ENCODE measurements at regions not wholly inside any gene's neighbourhood (a gene's known extent, or its start where the extent isn't known, plus 50 kb on each side); places are given as distances from the start of the nearest gene placed in this dataset.

DNA sequence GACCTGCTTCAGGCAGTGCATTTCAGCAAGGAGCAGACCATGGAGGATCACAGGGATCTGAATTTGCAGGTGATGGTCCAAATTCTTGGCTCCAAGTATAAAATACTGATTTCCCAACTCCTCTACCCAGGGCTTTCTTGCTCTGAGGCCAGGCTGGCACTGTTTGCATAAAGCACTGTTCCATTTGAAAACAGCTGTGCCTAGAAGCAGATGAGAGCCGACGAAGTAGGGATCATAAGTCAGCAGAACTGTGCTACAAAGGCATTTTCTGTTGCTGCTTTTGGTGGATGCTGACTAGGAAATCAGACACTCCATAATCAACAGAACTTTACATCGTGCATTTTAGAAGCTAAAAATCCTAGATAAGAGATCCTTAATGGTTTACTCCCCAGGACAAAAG, 126.4 kb downstream of the MAT2B start:
- H3K9me3 ChIP-seq (ENCODE audit: control insufficient read depth in 2 of 3, low read length in 3 of 3), result no peaks in the 10 kb centered on the region
- ChIA-PET POLR2A (no interaction called here), CTCF (no interaction called here)
- no peaks in the 10 kb centered on the region for H3K36me3 Mint-ChIP-seq
- intact Hi-C loops (cut with micrococcal nuclease), result no loop called here
- no peak overlapping the region for H3K4me3 ChIP-seq (ENCODE audit: low read length)
- no peaks in the 10 kb centered on the region for H3K4me1 ChIP-seq (ENCODE audit: control insufficient read depth in 2 of 2, insufficient read depth in 2 of 2, low read length in 2 of 2)
- ATAC-seq, result no peak
- H3K9me3 Mint-ChIP-seq, result peaks cover 0 to 5% (median 0%) of the 10 kb centered on the region in 11 donors
- H3K27me3 ChIP-seq (ENCODE audit: control insufficient read depth in 2 of 2, insufficient read depth in 2 of 2, low read length in 2 of 2), result no peaks in the 10 kb centered on the region
- H3K27ac ChIP-seq (ENCODE audit: low read depth, low read length), result no peak overlapping the region
- no peak overlapping the region for H3K4me3 Mint-ChIP-seq
- H3K27ac Mint-ChIP-seq, result no peak overlapping the region
- DNase-seq, result no peak
- H3K36me3 ChIP-seq (ENCODE audit: control insufficient read depth in 2 of 3, insufficient read depth in 3 of 3, low read length in 3 of 3), result no peaks in the 10 kb centered on the region
- peaks cover 0 to 11% (median 0%) of the 10 kb centered on the region in 5 donors for H3K27me3 Mint-ChIP-seq
- H3K4me1 Mint-ChIP-seq, result no peaks in the 10 kb centered on the region

DNA sequence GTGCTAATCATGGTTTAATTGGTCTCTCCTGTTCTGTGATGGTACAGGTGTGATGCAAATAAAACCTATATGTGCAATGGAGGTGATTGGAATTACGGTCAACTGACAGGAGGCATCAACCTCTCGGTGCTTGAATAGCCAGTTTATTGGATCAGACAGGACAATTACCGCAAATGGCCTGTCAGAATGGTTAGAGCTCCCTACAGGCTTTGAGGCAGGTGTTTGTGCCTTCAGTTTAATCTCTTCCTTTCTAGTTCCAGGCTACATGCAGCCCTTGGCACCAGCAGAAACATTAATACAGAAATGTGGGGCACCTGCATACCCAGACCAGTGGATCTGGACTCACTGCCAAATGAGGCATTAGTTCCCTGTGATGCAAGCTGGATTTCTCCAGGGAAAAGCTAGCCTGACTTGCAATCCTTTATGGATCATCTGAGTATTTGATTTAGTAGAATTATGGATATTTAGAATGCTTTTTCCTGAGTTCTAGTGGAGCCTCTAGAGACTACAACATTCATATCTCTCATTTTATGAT, 128.6 kb downstream of the MAT2B start:
- DNase-seq, result no peak
- intact Hi-C loops (cut with micrococcal nuclease), result no loop called here
- no peak overlapping the region for H3K27ac ChIP-seq (ENCODE audit: low read depth, low read length)
- H3K9me3 ChIP-seq (ENCODE audit: control insufficient read depth in 2 of 3, low read length in 3 of 3), result no peaks in the 10 kb centered on the region
- H3K36me3 ChIP-seq (ENCODE audit: control insufficient read depth in 2 of 3, insufficient read depth in 3 of 3, low read length in 3 of 3), result no peaks in the 10 kb centered on the region
- Mint-ChIP-seq H3K27ac (no peak overlapping the region), H3K4me3 (no peak overlapping the region), H3K27me3 (peaks cover 0 to 11% (median 6%) of the 10 kb centered on the region in 5 donors), H3K36me3 (no peaks in the 10 kb centered on the region), H3K4me1 (no peaks in the 10 kb centered on the region), H3K9me3 (peaks cover 0 to 8% (median 2%) of the 10 kb centered on the region in 11 donors)
- H3K4me3 ChIP-seq (ENCODE audit: low read length), result no peak overlapping the region
- H3K4me1 ChIP-seq (ENCODE audit: control insufficient read depth in 2 of 2, insufficient read depth in 2 of 2, low read length in 2 of 2), result no peaks in the 10 kb centered on the region
- ChIA-PET CTCF (no interaction called here), POLR2A (no interaction called here)
- H3K27me3 ChIP-seq (ENCODE audit: control insufficient read depth in 2 of 2, insufficient read depth in 2 of 2, low read length in 2 of 2), result no peaks in the 10 kb centered on the region
- ATAC-seq, result no peak

DNA sequence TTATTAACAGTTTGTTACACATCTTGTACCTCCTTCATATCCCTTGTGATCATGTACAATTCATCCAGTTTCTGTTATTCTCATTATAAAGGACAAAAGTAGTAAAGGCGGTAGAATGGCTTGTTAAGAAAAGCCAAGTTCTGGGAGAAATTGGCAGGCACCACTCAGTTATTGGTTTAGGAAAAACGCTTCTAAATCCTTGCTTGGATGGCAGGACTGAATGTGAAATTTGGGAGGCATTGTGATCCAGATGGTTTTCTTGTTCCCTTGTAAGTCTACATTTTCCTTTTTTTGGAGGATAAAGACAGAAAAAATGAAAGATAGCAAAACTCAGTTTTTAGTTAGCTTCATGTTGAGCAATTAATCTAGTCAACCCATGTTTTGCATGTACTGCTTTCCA, 130.2 kb downstream of the MAT2B start:
- no peak for ATAC-seq
- intact Hi-C loops (cut with micrococcal nuclease), result no loop called here
- Mint-ChIP-seq H3K9me3 (peaks cover 0 to 8% (median 2%) of the 10 kb centered on the region in 11 donors), H3K4me1 (no peaks in the 10 kb centered on the region), H3K36me3 (no peaks in the 10 kb centered on the region), H3K27me3 (peaks cover 0 to 11% (median 6%) of the 10 kb centered on the region in 5 donors), H3K4me3 (no peak overlapping the region), H3K27ac (no peak overlapping the region)
- DNase-seq, result no peak
- Histone ChIP-seq H3K9me3 (ENCODE audit: control insufficient read depth in 2 of 3, low read length in 3 of 3) (no peaks in the 10 kb centered on the region), H3K4me3 (ENCODE audit: low read length) (no peak overlapping the region), H3K36me3 (ENCODE audit: control insufficient read depth in 2 of 3, insufficient read depth in 3 of 3, low read length in 3 of 3) (no peaks in the 10 kb centered on the region), H3K27me3 (ENCODE audit: control insufficient read depth in 2 of 2, insufficient read depth in 2 of 2, low read length in 2 of 2) (no peaks in the 10 kb centered on the region), H3K4me1 (ENCODE audit: control insufficient read depth in 2 of 2, insufficient read depth in 2 of 2, low read length in 2 of 2) (no peaks in the 10 kb centered on the region), H3K27ac (ENCODE audit: low read depth, low read length) (no peak overlapping the region)
- CTCF ChIA-PET, result no interaction called here
- POLR2A ChIA-PET, result no interaction called here

DNA sequence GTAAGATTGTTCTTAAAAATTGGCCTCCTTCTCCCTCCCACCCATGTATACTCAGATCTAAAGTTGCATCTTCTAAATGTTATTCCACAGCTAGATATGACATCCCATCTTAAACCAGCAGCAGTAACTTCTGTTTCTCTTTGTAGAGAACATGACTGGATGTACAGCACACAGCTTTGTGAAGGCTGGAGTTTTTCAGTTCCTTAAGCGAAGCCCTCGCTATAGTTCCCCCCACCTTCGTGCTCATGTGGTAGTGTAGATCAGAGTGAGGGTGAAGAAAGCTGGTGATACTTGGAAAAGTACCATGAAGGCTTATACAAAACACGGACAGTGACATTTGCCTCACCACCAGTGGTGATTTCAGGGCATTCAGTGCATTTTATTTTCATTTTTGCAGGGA, 137.5 kb downstream of the MAT2B start:
- Mint-ChIP-seq H3K9me3 (peaks cover 0 to 2% (median under 1%) of the 10 kb centered on the region in 11 donors), H3K27me3 (peaks cover 0 to 7% (median 3%) of the 10 kb centered on the region in 5 donors), H3K4me1 (no peaks in the 10 kb centered on the region), H3K4me3 (no peak overlapping the region), H3K36me3 (no peaks in the 10 kb centered on the region), H3K27ac (no peak overlapping the region)
- Histone ChIP-seq H3K27me3 (ENCODE audit: control insufficient read depth in 2 of 2, insufficient read depth in 2 of 2, low read length in 2 of 2) (no peaks in the 10 kb centered on the region), H3K36me3 (ENCODE audit: control insufficient read depth in 2 of 3, insufficient read depth in 3 of 3, low read length in 3 of 3) (no peaks in the 10 kb centered on the region), H3K4me1 (ENCODE audit: control insufficient read depth in 2 of 2, insufficient read depth in 2 of 2, low read length in 2 of 2) (no peaks in the 10 kb centered on the region), H3K9me3 (ENCODE audit: control insufficient read depth in 2 of 3, low read length in 3 of 3) (no peaks in the 10 kb centered on the region), H3K4me3 (ENCODE audit: low read length) (no peak overlapping the region), H3K27ac (ENCODE audit: low read depth, low read length) (no peak overlapping the region)
- ChIA-PET CTCF (no interaction called here), POLR2A (no interaction called here)
- intact Hi-C loops (cut with micrococcal nuclease), result no loop called here
- ATAC-seq (no peak), DNase-seq (no peak)

- Mint-ChIP-seq H3K9me3 (peaks cover 0 to 5% (median 0%) of the 10 kb centered on the region in 11 donors), H3K27ac (no peak overlapping the region), H3K36me3 (no peaks in the 10 kb centered on the region), H3K27me3 (peaks cover 0 to 4% (median 0%) of the 10 kb centered on the region in 5 donors), H3K4me3 (no peak overlapping the region), H3K4me1 (no peaks in the 10 kb centered on the region)
- H3K4me3 ChIP-seq (ENCODE audit: low read length), result no peak overlapping the region
- no peaks in the 10 kb centered on the region for H3K36me3 ChIP-seq (ENCODE audit: control insufficient read depth in 2 of 3, insufficient read depth in 3 of 3, low read length in 3 of 3)
- H3K9me3 ChIP-seq (ENCODE audit: control insufficient read depth in 2 of 3, low read length in 3 of 3), result no peaks in the 10 kb centered on the region
- no peak overlapping the region for H3K27ac ChIP-seq (ENCODE audit: low read depth, low read length)
- ATAC-seq, result no peak
- intact Hi-C loops (cut with micrococcal nuclease), result no loop called here
- DNase-seq, result no peak
- ChIA-PET CTCF (no interaction called here), POLR2A (no interaction called here)
- no peaks in the 10 kb centered on the region for H3K4me1 ChIP-seq (ENCODE audit: control insufficient read depth in 2 of 2, insufficient read depth in 2 of 2, low read length in 2 of 2)
- no peaks in the 10 kb centered on the region for H3K27me3 ChIP-seq (ENCODE audit: control insufficient read depth in 2 of 2, insufficient read depth in 2 of 2, low read length in 2 of 2)
These were observed 140.3 kb downstream of the MAT2B start for GRCh38 chr5:163645421-163646416.

DNA sequence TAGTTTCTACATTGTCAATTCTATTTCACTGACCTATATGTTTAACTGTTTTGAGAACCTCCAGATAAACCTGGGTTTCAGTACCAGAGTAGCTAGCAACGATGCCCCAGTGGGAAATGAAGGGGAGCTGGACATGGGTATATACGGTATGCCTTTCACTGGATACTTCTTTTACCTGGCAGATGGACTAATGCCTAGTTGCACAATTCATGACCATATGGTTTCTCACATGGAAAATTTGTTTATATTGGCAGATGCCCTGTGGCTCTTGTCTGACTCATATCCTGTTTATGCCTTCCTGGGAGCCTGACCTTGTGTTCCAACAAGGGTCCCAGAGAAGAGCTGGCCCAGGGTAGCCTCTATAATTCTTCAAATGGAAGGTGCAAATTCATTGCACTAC, 144.1 kb downstream of the MAT2B start:
- Mint-ChIP-seq H3K36me3 (no peaks in the 10 kb centered on the region), H3K4me3 (no peak overlapping the region), H3K27ac (no peak overlapping the region), H3K9me3 (peaks cover 0 to 22% (median 5%) of the 10 kb centered on the region in 11 donors), H3K27me3 (peaks cover 0 to 5% (median 0%) of the 10 kb centered on the region in 5 donors), H3K4me1 (no peaks in the 10 kb centered on the region)
- Histone ChIP-seq H3K36me3 (ENCODE audit: control insufficient read depth in 2 of 3, insufficient read depth in 3 of 3, low read length in 3 of 3) (no peaks in the 10 kb centered on the region), H3K27me3 (ENCODE audit: control insufficient read depth in 2 of 2, insufficient read depth in 2 of 2, low read length in 2 of 2) (no peaks in the 10 kb centered on the region), H3K4me3 (ENCODE audit: low read length) (no peak overlapping the region), H3K27ac (ENCODE audit: low read depth, low read length) (no peak overlapping the region), H3K9me3 (ENCODE audit: control insufficient read depth in 2 of 3, low read length in 3 of 3) (no peaks in the 10 kb centered on the region), H3K4me1 (ENCODE audit: control insufficient read depth in 2 of 2, insufficient read depth in 2 of 2, low read length in 2 of 2) (no peaks in the 10 kb centered on the region)
- ATAC-seq (no peak), DNase-seq (no peak)
- intact Hi-C loops (cut with micrococcal nuclease), result no loop called here
- ChIA-PET POLR2A (no interaction called here), CTCF (no interaction called here)

GRCh38 chr5:163653526-163653925, 148.1 kb downstream of the MAT2B start:
- intact Hi-C loops (cut with micrococcal nuclease), result no loop called here
- H3K4me3 ChIP-seq (ENCODE audit: low read length), result no peak overlapping the region
- ATAC-seq (no peak), DNase-seq (no peak)
- Mint-ChIP-seq H3K4me3 (no peak overlapping the region), H3K9me3 (peaks cover 0 to 27% (median 5%) of the 10 kb centered on the region in 11 donors), H3K27ac (no peak overlapping the region), H3K36me3 (no peaks in the 10 kb centered on the region), H3K4me1 (no peaks in the 10 kb centered on the region), H3K27me3 (peaks cover 0 to 7% (median 0%) of the 10 kb centered on the region in 5 donors)
- ChIA-PET CTCF (no interaction called here), POLR2A (no interaction called here)
- H3K9me3 ChIP-seq (ENCODE audit: control insufficient read depth in 2 of 3, low read length in 3 of 3), result no peaks in the 10 kb centered on the region
- H3K4me1 ChIP-seq (ENCODE audit: control insufficient read depth in 2 of 2, insufficient read depth in 2 of 2, low read length in 2 of 2), result no peaks in the 10 kb centered on the region
- no peaks in the 10 kb centered on the region for H3K36me3 ChIP-seq (ENCODE audit: control insufficient read depth in 2 of 3, insufficient read depth in 3 of 3, low read length in 3 of 3)
- H3K27ac ChIP-seq (ENCODE audit: low read depth, low read length), result no peak overlapping the region
- H3K27me3 ChIP-seq (ENCODE audit: control insufficient read depth in 2 of 2, insufficient read depth in 2 of 2, low read length in 2 of 2), result no peaks in the 10 kb centered on the region

All from naive thymus-derived CD4-positive, alpha-beta T cell (primary cell).